ENCODE measurements at regions not wholly inside any gene's neighbourhood (a gene's known extent, or its start where the extent isn't known, plus 50 kb on each side); places are given as distances from the start of the nearest gene placed in this dataset.

DNA sequence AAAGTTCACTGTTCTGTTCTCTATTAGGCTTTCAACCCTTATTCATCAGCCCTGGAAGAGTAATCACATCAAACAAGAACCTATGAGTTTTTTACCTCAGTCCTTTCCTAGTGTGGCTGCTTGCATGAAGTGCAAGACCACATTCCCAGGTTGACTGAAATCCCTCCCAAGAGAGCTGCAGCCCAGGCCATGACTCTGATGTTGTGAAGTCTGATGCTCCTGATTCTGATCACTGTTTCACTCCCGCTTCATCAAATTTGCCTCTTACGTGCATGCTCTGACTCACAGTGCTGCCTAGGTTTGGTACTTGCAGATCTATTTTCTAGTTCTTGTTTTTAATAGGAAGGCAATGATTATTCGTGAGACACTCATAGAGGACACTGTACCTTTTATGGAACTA is 58.2 kb upstream of the DSEL start:
- Histone ChIP-seq H3K4me3 (ENCODE audit: low read length in 3 of 3) (no peak overlapping the region), H3K27me3 (ENCODE audit: control insufficient read depth, insufficient read depth, low read length) (no peaks in the 10 kb centered on the region), H3K36me3 (ENCODE audit: control insufficient read depth in 2 of 3, insufficient read depth in 3 of 3, low read length in 3 of 3) (no peaks in the 10 kb centered on the region), H3K27ac (ENCODE audit: low read depth in 2 of 2, low read length in 2 of 2) (no peak overlapping the region), H3K4me1 (ENCODE audit: control insufficient read depth in 2 of 3, insufficient read depth in 2 of 3, low read depth in 1 of 3, low read length in 3 of 3) (no peaks in the 10 kb centered on the region), H3K9ac (ENCODE audit: low read length in 3 of 3) (no peak overlapping the region), H3K9me3 (ENCODE audit: control insufficient read depth in 2 of 3, insufficient read depth in 1 of 3, low read length in 3 of 3) (no peaks in the 10 kb centered on the region)
- TF ChIP-seq, protein P1, sequence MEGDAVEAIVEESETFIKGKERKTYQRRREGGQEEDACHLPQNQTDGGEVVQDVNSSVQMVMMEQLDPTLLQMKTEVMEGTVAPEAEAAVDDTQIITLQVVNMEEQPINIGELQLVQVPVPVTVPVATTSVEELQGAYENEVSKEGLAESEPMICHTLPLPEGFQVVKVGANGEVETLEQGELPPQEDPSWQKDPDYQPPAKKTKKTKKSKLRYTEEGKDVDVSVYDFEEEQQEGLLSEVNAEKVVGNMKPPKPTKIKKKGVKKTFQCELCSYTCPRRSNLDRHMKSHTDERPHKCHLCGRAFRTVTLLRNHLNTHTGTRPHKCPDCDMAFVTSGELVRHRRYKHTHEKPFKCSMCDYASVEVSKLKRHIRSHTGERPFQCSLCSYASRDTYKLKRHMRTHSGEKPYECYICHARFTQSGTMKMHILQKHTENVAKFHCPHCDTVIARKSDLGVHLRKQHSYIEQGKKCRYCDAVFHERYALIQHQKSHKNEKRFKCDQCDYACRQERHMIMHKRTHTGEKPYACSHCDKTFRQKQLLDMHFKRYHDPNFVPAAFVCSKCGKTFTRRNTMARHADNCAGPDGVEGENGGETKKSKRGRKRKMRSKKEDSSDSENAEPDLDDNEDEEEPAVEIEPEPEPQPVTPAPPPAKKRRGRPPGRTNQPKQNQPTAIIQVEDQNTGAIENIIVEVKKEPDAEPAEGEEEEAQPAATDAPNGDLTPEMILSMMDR (IDR thresholded peaks at IDR 0.05; ENCODE audit: borderline replicate concordance, extremely low read depth, insufficient read depth), result no peak
- intact Hi-C loops (cut with DNase I), result no loop called here
- FAIRE-seq, result no peak
- no peak for DNase-seq

DNA sequence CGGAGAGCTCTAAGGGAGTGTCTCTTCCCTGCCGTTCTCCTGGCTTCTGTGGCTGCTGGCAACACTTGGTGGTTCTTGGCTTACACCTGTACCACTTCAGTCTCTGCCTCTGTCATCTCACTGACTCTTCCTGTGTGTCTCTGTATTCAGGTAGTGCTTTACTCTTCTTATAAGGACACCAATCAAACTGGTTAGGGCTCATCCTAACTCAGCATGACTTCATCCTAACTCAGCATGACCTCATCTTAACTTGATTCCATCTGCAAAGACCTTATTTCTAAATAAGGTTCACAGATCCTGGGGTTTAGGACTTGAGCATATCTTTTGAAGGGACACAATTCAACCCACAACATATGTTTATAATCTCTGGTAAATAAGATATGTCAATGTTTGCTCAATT is 51.6 kb upstream of the DSEL start:
- DNase-seq, result no peak
- intact Hi-C loops (cut with DNase I), result no loop called here
- no peaks in the 10 kb centered on the region for H3K9me3 ChIP-seq (ENCODE audit: control insufficient read depth in 2 of 3, insufficient read depth in 1 of 3, low read length in 3 of 3)
- H3K4me3 ChIP-seq (ENCODE audit: low read length in 3 of 3), result no peak overlapping the region
- no peaks in the 10 kb centered on the region for H3K27me3 ChIP-seq (ENCODE audit: control insufficient read depth, insufficient read depth, low read length)
- no peak for FAIRE-seq
- H3K27ac ChIP-seq (ENCODE audit: low read depth in 2 of 2, low read length in 2 of 2), result no peak overlapping the region
- H3K36me3 ChIP-seq (ENCODE audit: control insufficient read depth in 2 of 3, insufficient read depth in 3 of 3, low read length in 3 of 3), result no peaks in the 10 kb centered on the region
- TF ChIP-seq, protein P1 (IDR thresholded peaks at IDR 0.05; ENCODE audit: borderline replicate concordance, extremely low read depth, insufficient read depth), result no peak
- H3K9ac ChIP-seq (ENCODE audit: low read length in 3 of 3), result no peak overlapping the region
- H3K4me1 ChIP-seq (ENCODE audit: control insufficient read depth in 2 of 3, insufficient read depth in 2 of 3, low read depth in 1 of 3, low read length in 3 of 3), result no peaks in the 10 kb centered on the region
